OCI-M2 (cell line): ENCODE measurements at regions not wholly inside any gene's neighbourhood (a gene's known extent, or its start where the extent isn't known, plus 50 kb on each side); places are given as distances from the start of the nearest gene placed in this dataset.

Source experiments
- DNase-seq: peaks from one replicate; lab custom pipeline; 2025; ENCODE audit not compliant: unreplicated experiment; lab: John Stamatoyannopoulos, UW

DNA sequence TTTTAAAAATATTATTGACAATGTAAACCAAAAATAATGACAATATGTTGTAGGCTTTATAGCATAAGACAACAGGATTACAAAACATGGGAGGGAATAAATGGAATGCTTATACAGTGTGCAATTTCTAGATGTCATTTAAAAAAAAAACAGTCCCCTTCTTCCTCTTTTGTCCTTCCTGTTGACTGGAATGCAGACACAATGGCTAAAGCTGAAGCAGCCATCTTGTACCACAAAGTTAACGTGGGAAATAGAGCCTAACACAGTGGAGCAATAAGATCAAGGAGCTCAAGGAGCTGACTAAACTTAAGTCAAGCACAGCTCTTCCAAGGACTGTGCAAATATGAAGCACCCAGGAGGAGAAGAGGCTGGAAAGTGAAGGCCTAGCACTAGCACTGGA lies 208.1 kb downstream of the ARHGAP12 start:
- no peak for DNase-seq

DNA sequence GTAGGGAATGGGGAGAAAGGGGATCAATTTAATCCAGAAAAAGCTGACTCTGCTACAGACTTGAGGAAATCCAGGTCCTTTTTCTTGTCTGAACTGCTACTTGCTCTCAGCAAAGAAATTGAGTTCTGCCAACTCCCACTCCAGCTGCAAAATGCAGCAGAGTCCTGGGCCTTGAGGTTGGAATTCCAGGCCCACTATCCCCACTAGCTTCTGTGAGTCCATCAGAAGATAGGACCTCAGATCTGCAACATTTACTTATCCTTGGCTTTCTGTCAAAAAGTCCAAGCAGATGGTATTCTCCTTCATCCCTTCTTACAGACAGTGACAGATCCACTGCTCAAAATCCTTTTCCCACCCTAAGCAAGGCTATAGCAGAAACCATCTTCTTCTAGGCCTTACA lies 219.2 kb downstream of the ARHGAP12 start:
- DNase-seq = no peak

DNA sequence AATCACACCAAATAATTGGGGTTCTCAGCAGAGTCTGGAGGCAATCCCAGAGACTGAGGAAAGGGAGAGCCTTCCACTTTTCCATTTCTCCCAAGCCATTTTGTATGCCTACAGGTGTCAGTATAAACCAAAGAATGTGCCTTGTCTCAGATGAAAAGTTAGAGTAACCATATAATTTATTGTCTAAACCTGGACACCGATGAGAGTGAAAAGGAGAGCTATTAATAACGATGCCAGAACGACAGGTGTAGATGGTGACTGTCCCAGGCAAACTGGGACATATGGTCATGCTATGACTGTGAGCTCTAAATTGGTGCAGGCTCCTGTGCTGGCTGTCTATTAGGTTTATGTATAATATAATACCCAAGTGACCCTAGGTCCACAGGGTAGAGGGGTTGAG lies 219.6 kb downstream of the ARHGAP12 start:
- DNase-seq = no peak

DNA sequence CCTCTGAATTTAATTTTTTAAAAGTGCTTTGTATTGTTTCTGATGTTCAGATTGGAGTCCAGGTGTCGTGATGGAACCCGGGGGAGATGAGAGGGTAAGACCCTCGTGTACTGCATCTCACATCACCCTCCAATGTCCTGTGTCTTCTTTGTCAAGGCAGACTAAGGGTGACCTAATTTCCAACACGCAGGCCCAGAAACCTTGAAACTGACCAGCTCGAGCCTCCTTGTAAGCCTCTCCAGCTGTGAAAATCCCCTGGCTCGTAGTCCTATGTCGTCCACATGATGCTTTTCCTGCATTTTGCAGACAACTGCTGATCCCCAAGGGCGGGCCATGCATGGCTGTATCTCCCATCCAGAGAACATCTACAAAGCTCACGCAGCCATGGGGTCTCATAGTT lies 220.2 kb downstream of the ARHGAP12 start:
- no peak for DNase-seq

DNA sequence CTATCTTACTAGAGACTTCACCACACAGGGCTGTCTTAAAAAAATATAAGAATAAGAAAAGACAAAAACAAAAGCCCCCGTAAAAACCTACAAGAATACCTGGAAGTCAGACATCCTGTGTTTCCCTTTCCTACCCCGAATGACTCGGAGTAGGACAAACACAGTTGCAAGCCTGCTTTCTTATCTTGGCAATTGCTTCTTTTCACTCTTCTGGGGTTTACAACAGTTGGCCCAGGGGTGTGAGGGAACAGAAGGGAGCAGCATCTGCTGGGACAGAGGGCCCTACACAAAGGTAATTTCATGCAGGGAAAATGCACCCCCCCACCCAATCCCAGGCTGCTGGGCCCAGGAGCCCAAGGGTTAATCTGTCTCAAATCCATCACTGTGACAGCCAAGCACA lies 220.6 kb downstream of the ARHGAP12 start:
- no peak for DNase-seq

DNA sequence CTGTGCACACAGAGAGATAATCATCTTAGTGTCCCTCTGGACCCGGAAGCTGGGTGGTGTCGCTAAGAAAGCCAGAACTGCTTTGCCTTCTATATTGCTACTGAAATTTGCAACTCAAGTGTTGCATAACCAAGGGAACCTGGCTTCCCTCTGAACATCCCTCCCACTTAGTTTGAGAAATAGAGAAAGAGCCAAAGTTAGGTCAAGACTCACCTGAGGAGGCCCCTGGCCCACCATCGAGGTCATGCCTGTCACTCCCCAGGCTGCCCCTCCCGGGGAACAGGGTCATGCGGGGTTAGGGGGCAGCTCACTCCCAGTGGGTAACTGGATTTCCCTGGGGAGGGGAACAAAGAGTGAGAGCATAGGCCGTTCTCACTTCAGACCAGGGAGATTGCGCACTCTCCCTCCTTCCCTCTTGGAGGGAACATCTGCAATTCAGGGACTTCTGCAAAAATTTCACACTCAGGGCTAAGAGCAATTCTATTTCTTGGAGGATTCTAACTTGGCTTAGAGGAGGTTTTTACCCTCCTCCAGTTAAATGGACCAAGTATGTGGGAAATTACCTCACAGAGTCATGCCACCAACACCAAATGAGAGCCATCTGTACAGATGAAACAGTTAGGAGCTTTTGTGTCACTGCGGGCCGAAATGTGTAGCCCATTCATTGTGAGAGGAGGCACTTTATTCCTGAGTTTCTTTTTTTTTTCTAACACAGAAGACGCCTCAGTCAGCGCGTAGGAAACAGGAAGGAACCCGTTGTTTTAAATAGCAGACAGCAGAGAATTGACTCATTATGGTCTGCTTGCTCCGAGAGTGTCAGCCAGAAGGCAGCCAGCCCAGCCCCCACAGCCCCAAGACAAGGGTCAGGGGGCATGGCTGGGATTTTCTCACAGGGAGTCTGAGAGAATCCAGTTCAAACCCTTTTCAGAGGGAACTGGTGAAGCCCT lies 221.3 kb downstream of the ARHGAP12 start:
- no peak for DNase-seq

DNA sequence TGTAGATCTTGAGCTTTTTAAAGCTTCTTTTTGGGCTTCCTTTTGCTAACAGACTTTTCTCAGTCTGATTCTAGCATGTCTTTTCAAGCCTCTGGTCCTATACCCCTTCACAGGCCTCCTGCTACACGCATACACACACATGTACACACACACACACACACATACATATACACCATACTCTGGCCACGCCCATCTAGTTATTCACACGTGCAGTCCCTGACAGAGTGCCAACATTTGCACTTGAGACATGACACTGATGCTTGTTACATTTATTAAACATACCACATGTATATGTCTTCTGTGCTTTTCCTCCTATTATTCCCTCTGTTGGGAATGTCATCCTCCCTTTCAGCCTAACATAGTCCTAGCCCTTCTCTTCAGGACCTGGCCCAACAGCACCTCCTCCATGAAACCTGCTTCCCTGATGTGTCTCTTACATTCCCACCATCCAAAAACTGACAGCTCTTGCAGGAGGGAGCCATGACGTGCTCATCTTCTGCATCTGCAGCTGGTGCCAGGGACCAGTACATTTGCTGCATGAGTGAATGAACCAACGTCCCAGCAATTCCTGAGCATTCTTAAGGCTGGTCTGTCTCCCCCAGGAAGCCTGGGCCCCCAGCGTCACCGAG lies 222.1 kb downstream of the ARHGAP12 start:
- no peak for DNase-seq

DNA sequence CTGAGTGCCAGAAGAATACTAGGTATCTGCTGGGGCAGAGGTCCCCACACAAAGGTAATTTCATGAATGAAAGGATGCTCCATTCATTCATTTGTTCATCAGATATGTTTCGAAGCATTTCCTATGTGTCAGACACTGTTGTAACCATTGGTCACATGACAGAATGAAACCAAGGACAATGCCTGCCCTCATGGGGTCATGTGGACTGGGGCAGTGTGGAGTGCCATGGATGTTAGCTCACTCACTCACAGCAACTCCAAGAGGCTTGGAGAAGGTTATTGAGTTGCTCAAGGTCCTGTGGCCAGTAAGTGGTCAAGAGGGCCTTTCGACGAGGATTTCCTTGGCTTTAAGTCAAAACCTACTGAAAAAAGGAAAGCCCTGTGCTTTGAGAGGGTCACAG lies 223.5 kb downstream of the ARHGAP12 start:
- no peak for DNase-seq

DNA sequence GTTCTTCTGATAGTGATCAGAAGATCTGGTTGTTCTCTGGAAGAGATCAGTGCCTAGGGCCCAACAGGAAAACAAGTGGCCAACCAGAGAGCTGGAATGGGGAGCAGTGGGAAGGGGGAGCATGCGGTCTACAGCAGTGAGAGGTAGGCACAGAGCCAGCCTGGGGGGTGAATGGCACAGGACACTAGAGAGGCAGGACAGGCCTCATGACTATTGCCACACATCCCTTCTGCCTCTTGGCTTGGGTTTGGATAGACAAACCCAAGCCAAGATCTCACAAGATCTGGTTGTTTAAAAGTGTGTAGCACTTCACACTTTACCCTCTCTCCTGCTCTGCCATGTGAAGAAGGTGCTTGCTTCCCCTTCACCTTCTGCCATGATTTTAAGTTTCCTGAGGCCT lies 224.4 kb downstream of the ARHGAP12 start:
- DNase-seq = no peak

DNA sequence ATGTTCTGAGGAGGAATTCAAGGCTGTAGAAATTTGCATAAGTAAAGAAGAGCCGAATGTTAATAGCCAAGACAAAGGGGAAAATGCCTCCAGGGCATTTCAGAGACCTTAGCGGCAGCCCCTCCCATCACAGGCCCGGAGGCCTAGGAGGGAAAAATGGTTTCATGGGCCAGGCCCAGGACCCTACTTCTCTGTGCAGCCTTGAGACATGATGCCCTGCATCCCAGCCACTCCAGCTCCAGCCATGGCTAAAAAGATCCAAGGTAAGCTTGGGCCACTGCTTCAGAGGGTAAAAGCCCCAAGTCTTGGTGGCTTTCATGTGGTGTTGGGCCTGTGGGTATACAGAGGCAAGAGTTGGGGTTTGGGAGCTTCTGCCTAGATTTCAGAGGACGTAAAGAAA lies 225.7 kb downstream of the ARHGAP12 start:
- DNase-seq = no peak

DNA sequence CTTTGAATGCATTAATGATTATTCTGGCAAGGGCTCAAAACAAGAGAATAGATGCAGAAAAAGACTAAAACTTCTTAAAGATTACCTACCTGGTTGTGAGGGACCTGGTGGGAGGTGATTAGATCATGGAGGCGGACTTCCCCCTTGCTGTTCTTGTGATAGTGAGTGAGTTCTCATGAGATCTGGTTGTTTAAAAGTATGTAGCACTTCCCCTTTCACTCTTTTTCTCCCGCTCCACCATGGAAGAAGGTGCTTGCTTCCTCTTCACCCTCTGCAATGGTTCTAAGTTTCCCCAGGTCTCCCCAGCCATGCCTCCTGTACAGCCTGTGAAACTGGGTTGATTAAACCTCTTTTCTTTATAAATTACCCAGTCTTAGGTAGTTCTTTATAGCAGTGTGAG lies 226.6 kb downstream of the ARHGAP12 start:
- DNase-seq = no peak

DNA sequence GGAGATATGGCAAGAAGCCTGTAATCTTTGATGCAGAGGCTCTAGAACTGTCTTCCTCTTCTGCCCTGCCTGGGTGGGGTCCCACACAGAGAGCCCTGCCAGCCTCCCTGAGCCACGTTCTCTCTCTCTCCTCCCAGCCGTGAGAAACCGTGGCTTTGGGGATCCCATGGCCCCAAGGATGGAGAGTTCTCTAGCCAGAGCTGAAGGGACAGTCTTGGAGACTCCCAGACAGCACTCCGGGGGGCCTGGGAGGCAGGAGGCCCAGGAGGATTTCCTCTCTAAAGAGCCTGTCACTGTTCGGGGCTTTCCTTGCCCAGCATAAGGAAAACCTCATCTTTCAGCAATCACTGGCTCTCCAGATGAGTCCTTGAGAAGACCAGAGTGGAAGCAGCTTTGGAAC lies 227.1 kb downstream of the ARHGAP12 start:
- DNase-seq = no peak

DNA sequence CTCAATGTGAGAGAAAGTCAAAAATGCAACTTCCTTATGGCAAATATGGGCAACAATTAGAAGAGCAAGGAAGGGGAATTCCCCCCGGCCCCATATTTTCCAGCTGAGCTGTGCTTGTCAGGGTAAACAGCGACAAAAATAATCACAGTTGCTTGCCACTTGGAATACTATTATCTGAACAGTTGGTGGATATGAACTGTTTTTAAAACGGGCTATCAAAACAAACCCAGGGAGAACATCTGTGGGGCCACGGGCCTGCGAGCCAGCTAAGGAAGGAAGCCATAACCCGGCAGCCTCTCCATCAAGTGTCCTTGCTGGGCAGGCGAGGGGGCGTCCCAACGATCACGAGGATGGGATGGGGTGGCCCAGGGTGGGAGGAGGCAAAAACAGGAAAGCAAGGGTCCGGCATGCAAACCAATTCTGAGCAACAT lies 228.4 kb downstream of the ARHGAP12 start:
- no peak for DNase-seq

DNA sequence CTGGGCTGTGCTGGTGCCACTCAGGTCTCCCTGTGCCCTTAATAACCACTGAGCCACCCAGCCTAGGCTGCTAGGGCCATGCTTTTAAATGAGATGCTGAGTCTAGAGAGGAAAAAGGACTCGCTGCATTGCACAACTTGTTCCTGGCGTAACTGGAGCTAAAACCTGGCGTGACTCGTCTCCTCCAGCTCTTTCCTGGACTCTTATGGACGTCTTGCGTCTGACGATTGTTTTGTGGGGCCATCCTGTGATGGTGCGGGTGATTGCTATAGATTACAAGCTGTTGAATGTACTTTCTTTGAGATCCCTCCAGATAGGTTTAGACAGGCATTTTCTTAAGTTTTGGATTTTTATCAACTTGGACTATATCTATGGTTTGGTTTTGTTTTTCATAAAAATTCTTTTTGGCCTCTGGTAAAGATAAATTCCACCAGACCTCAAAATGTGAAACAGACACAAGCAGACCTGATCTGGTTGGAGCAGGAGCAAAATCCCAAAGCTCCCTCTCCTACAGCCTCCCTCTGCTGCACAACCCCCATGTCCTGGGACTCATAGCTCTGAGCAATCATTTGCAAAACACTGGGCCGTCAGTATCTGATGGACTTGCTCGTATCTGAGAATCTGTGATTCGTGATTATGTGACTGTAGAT lies 230.3 kb downstream of the ARHGAP12 start:
- DNase-seq = no peak

DNA sequence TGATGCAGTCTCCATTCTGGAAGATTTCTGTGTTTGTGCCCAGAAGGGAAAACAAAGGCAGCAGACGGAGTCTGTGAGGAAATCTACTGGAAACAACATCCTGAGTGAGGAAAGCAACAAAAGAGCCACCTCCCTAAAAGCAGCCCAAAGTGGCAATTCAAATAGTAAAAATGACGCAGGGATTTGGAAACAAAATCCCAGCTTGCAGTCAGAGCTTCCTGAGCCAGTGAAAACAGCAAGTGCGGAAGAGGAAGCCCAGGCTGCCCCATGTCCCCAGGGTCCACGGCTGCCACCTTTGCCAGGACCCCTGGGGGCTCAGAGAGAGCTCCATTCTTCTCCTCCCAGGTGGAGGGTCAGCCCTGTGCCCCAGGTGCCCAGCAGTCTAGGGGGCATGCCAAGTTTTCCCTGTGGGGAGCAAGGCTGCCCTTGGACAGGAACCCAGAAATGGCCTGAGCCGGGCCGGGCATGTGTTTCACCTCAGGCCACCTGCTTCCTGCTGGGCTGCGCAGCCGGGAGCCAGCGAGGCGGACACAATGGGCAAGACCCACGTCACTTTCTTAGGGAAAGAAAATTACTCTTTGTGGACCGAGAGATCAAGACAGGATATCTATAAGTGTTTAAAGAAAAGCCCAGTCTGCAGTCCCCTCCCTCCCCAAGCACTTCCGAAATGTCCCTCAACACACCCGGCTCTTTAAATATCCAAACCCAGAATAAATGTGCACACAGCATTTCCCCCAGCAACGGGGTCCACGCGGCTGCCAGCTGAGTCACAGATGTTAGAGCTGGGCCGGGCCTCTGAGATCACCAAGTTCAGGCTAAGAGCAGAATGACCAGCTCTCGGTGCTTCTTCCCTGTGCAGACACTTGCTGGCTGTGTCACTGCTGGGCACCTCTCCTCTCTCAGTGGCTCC lies 231.1 kb downstream of the ARHGAP12 start:
- DNase-seq = no peak

DNA sequence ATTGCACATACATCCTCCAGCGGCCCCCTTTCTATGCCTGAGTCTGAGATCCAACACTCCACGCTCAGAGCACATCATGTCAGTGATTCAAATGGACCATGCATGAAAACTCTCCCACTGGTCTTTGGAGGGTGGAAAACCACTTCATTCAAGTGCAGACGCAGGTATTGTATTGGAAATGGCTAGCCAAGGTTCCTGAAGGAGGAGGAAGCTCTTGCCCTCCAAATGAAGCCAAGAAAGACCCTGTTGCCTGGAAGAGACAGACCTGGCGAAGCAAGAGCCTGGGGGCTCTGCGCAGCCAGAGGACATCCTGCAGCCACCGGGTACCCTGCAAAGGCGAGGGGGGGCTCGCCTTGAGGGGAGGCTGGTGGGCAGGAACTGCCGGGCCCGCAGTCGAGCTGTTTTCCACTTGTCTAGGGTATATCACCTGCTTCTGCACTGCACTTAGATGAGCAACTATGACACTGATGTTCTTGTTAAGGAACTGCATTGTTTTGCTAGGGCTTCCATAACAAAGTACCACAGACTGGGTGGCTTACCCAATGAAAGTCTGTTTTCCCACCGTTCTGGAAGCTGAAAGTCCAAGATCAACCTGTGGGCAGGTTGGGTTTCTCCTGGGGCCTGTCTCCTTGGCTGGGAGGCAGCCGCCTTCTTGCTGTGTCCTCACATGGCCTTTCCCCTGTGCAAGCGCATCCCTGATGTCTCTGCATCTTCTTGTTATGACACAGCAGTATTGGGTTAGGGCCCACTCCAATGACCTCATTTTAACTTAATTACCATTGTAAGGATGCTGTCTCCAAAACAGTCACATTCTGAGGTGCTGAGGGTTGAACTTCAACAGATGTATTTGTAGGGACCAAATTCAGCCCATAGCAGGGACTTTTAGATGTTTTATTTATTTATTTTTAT lies 233.4 kb downstream of the ARHGAP12 start:
- no peak for DNase-seq

DNA sequence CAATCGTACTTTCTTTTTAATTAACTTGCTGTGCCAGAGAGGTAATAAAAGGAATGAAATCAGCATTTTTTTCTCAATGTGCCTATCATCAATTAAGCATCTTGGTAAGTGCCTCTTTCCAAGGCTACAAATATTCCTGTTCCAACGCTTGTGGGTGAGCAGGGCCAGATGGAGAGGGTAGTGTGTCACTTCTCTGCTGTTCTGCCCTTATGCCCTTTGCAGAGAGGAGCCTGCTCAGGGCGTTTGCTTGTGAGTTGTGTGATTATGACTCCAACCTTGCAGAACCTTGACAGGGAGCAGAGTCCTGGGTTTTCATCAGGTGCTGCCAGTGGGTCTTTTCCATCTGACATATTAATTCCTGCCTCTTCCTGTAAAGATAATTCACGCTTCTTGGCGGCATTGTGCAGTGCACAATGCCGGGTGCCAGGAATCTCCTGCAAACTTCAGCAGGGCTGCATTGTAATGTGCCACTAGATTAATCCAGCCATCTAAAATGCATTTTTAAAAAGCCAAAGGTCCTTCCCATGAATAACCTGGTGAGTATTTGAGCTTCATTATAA lies 234.4 kb downstream of the ARHGAP12 start:
- no peak for DNase-seq

DNA sequence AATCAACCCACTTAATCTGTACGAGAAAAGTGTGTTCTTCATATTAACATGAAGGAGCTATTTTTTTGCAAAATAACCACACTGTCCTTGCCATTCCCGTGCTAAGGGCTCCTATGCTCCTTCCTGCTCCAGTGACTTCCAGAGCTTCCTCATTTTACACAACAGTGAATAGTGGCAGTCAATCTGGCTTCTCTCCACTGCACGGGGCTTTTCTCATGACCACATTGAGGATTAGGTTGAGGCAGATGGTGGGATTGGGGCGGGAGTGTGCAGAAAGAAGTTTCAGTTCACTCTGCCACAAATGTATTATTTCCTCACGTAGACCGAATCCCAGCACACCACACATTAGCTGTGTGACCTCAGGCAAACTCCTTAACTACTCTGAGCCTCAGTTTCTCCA lies 235.1 kb downstream of the ARHGAP12 start:
- DNase-seq = no peak

DNA sequence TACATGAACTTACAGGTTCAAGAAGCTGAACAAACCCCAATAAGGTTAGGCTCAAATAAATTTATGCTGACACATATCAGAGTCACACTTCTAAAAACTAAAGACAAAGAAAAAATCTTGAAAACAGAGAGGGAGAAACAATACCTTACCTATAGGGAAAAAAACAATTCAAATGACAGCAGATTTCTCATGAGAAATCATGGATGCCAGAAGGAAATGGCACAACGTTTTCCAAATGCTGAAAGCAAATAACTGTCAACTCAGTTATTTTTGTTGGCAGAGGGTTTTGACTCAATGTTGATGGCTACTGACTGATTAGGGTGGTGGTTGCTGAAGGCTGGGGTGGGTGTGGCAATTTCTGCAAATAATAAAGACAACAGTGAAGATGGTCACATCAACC lies 239.4 kb downstream of the ARHGAP12 start:
- no peak for DNase-seq
